WERI-Rb-1 (cell line): ENCODE measurements at regions not wholly inside any gene's neighbourhood (a gene's known extent, or its start where the extent isn't known, plus 50 kb on each side); places are given as distances from the start of the nearest gene placed in this dataset.

Experiments used
- DNase-seq: peaks from one replicate; pipeline ENCODE4 v3.0.0-alpha.2; 2020
- H3K27ac ChIP-seq: fragments of 250-450 bp; sonication (Bioruptor Pico); 2 replicates; pipeline ENCODE4 v1.5.1; 2020; ENCODE audit warnings: mild to moderate bottlenecking, moderate library complexity
- H3K27me3 ChIP-seq: fragments of 250-450 bp; sonication (Bioruptor Pico); 2 replicates; pipeline ENCODE4 v1.5.1; 2021; ENCODE audit warnings: mild to moderate bottlenecking, low read depth, moderate library complexity; ENCODE audit not compliant: insufficient read depth, severe bottlenecking
- H3K36me3 ChIP-seq: fragments of 250-450 bp; sonication (Bioruptor Pico); 2 replicates; pipeline ENCODE4 v1.5.1; 2020; ENCODE audit warnings: mild to moderate bottlenecking, moderate library complexity
- H3K4me3 ChIP-seq: 2 replicates; pipeline ENCODE4 v1.5.1; 2011; ENCODE audit warnings: low read depth, mild to moderate bottlenecking, control low read depth, low read length
- H3K9me3 ChIP-seq: fragments of 250-450 bp; sonication (Bioruptor Pico); 2 replicates; pipeline ENCODE4 v1.5.1; 2021; ENCODE audit warnings: mild to moderate bottlenecking, moderate library complexity; ENCODE audit not compliant: severe bottlenecking
- CTCF ChIP-seq: IDR thresholded peaks from 2 replicates; pipeline ENCODE4 v1.5.1; 2011; ENCODE audit warnings: low read depth, mild to moderate bottlenecking, control low read depth, inconsistent platforms, low read length

- TF ChIP-seq CTCF = no peak
- no peaks in the 10 kb centered on the region for H3K27me3 ChIP-seq
- H3K9me3 ChIP-seq = peaks cover 3% of the 10 kb centered on the region
- no peak overlapping the region for H3K27ac ChIP-seq
- peaks cover 50% of the 10 kb centered on the region for H3K36me3 ChIP-seq
- no peak overlapping the region for H3K4me3 ChIP-seq
- DNase-seq = no peak
These were observed 83.2 kb downstream of the PTPRS start for GRCh38 chr19:5257155-5258045.

- Histone ChIP-seq H3K4me3 (no peak overlapping the region), H3K27ac (no peak overlapping the region), H3K9me3 (peaks cover 3% of the 10 kb centered on the region), H3K36me3 (peaks cover 34% of the 10 kb centered on the region), H3K27me3 (no peaks in the 10 kb centered on the region)
- DNase-seq = no peak
- TF ChIP-seq CTCF = no peak
These were observed 84.9 kb downstream of the PTPRS start for GRCh38 chr19:5255602-5256231.

DNA sequence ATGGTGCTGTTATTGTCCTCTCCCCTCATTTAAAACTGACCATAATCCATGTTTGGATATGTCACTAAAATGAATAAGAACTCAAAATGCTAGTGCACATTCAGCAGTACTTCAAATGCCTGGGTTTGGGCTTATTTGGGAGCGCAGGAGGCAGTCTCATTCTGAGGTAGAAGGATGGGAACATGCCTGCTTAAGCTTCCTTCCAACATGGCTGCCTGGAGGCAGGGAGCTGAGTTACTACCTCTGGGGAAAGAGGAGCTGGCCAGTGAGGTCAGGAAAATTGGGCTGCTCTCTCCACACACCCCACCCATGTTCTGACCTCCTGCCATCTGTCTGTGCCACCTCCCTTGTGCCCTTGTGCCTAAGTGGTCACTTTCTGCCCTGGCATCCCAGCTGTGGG, 85.7 kb downstream of the PTPRS start:
- H3K27me3 ChIP-seq = no peaks in the 10 kb centered on the region
- H3K4me3 ChIP-seq = no peak overlapping the region
- peaks cover 31% of the 10 kb centered on the region for H3K36me3 ChIP-seq
- no peak for TF ChIP-seq CTCF
- H3K9me3 ChIP-seq = peaks cover 3% of the 10 kb centered on the region
- no peak overlapping the region for H3K27ac ChIP-seq
- no peak for DNase-seq

GRCh38 chr19:5254543-5254942, 86.1 kb downstream of the PTPRS start:
- H3K36me3 ChIP-seq = peaks cover 32% of the 10 kb centered on the region
- TF ChIP-seq CTCF = no peak
- DNase-seq = no peak
- peaks cover 3% of the 10 kb centered on the region for H3K9me3 ChIP-seq
- H3K4me3 ChIP-seq = no peak overlapping the region
- H3K27ac ChIP-seq = no peak overlapping the region
- H3K27me3 ChIP-seq = no peaks in the 10 kb centered on the region

- Histone ChIP-seq H3K9me3 (peaks cover 3% of the 10 kb centered on the region), H3K4me3 (no peak overlapping the region), H3K27ac (no peak overlapping the region), H3K27me3 (no peaks in the 10 kb centered on the region), H3K36me3 (peaks cover 34% of the 10 kb centered on the region)
- TF ChIP-seq CTCF = no peak
- DNase-seq = no peak
These were observed 87.1 kb downstream of the PTPRS start for GRCh38 chr19:5253406-5254110.
